ENCODE measurements at regions not wholly inside any gene's neighbourhood (a gene's known extent, or its start where the extent isn't known, plus 50 kb on each side); places are given as distances from the start of the nearest gene placed in this dataset.

DNA sequence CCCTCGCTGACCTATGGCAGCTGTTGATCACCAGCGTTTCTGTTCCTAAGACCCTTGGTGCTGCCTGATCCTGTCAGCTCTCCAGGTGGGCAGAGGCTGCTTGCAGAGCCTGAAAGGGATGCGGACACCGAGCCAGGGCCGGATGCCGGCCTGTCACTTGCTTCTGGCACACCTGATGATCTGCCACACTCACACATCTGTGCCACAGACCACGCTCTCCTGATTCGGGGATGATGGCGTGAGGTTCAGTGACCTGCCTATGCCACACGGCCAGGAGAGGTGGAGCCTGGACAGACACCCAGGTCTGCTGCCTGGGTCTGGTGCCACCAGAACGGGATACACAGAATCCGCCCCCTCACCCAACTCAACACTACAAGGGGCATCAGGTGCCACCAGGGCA, 129.4 kb upstream of the GLI2 start:
- TF ChIP-seq, protein P1, sequence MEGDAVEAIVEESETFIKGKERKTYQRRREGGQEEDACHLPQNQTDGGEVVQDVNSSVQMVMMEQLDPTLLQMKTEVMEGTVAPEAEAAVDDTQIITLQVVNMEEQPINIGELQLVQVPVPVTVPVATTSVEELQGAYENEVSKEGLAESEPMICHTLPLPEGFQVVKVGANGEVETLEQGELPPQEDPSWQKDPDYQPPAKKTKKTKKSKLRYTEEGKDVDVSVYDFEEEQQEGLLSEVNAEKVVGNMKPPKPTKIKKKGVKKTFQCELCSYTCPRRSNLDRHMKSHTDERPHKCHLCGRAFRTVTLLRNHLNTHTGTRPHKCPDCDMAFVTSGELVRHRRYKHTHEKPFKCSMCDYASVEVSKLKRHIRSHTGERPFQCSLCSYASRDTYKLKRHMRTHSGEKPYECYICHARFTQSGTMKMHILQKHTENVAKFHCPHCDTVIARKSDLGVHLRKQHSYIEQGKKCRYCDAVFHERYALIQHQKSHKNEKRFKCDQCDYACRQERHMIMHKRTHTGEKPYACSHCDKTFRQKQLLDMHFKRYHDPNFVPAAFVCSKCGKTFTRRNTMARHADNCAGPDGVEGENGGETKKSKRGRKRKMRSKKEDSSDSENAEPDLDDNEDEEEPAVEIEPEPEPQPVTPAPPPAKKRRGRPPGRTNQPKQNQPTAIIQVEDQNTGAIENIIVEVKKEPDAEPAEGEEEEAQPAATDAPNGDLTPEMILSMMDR (IDR thresholded peaks at IDR 0.05): no peak
- TF ChIP-seq POLR2A (IDR thresholded peaks at IDR 0.05): no peak

Measured in heart left ventricle (tissue), 13 donors.